ENCODE measurements at regions not wholly inside any gene's neighbourhood (a gene's known extent, or its start where the extent isn't known, plus 50 kb on each side); places are given as distances from the start of the nearest gene placed in this dataset.

GRCh38 chr2:64359892-64360657, 93.9 kb upstream of the LGALSL start:
- H3K4me3 ChIP-seq (ENCODE audit: low read depth, low read length): no peak overlapping the region
- peak; percentile 63 for DNase-seq (ENCODE audit: low read depth)
- TF ChIP-seq MYC (IDR thresholded peaks at IDR 0.05; ENCODE audit: low read depth, low read length): no peak
- peak; percentile 50; the same call in 1 of the 2 replicates for TF ChIP-seq MAX (IDR thresholded peaks at IDR 0.05; ENCODE audit: low read depth, low read length)

GRCh38 chr2:64361151-64361938, 92.6 kb upstream of the LGALSL start:
- H3K4me3 ChIP-seq (ENCODE audit: low read depth, low read length): no peak overlapping the region
- TF ChIP-seq MYC (IDR thresholded peaks at IDR 0.05; ENCODE audit: low read depth, low read length): no peak
- no peak for TF ChIP-seq POLR2A (IDR thresholded peaks at IDR 0.05; ENCODE audit: extremely low read depth, insufficient read length)
- TF ChIP-seq CTCF (IDR thresholded peaks at IDR 0.05; ENCODE audit: low read depth, low read length): no peak
- TF ChIP-seq MAX (IDR thresholded peaks at IDR 0.05; ENCODE audit: low read depth, low read length): no peak
- DNase-seq (ENCODE audit: low read depth): no peak

- H3K4me3 ChIP-seq (ENCODE audit: low read depth, low read length): no peak overlapping the region
- no peak for DNase-seq (ENCODE audit: low read depth)
- TF ChIP-seq MYC (IDR thresholded peaks at IDR 0.05; ENCODE audit: low read depth, low read length) (no peak), POLR2A (IDR thresholded peaks at IDR 0.05; ENCODE audit: extremely low read depth, insufficient read length) (no peak), MAX (IDR thresholded peaks at IDR 0.05; ENCODE audit: low read depth, low read length) (no peak), CTCF (IDR thresholded peaks at IDR 0.05; ENCODE audit: low read depth, low read length) (no peak)
These were observed 91.4 kb upstream of the LGALSL start for GRCh38 chr2:64362562-64363026.

GRCh38 chr2:64363140-64363539, 90.8 kb upstream of the LGALSL start:
- no peak for DNase-seq (ENCODE audit: low read depth)
- TF ChIP-seq MAX (IDR thresholded peaks at IDR 0.05; ENCODE audit: low read depth, low read length): no peak
- no peak for TF ChIP-seq CTCF (IDR thresholded peaks at IDR 0.05; ENCODE audit: low read depth, low read length)
- H3K4me3 ChIP-seq (ENCODE audit: low read depth, low read length): no peak overlapping the region

GRCh38 chr2:64363848-64364247, 90.1 kb upstream of the LGALSL start:
- no peak for DNase-seq (ENCODE audit: low read depth)
- TF ChIP-seq CTCF (IDR thresholded peaks at IDR 0.05; ENCODE audit: low read depth, low read length) (no peak), MYC (IDR thresholded peaks at IDR 0.05; ENCODE audit: low read depth, low read length) (no peak), POLR2A (IDR thresholded peaks at IDR 0.05; ENCODE audit: extremely low read depth, insufficient read length) (no peak), MAX (IDR thresholded peaks at IDR 0.05; ENCODE audit: low read depth, low read length) (no peak)
- H3K4me3 ChIP-seq (ENCODE audit: low read depth, low read length): no peak overlapping the region
